ENCODE measurements at regions not wholly inside any gene's neighbourhood (a gene's known extent, or its start where the extent isn't known, plus 50 kb on each side); places are given as distances from the start of the nearest gene placed in this dataset.
"Not testable (repeated sequence)": the region's sequence is repeated elsewhere in the genome, so short reads cannot be mapped to it uniquely, and the experiment has no call there.

DNA sequence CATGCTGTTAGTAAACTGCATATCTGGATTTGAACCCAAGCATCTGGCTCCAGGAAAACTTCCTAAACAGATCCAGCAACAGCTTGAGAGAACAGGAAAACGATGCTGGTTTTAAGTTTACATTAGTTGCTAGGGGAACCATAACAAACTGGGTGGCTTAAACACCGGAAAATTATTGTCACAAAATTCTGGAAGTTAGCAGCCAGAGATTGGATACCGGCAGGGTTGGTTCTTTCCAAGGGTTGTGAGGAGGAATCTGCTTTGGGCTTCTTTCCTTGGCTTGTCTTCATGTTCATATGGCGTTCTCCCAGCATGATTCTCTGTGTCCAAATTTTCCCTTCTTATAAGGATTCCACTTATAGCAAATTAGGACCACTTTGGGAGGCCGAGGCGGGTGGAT lies 276.9 kb upstream of the TOM1L1 start:
- Histone ChIP-seq H3K27ac (no peak overlapping the region), H3K4me3 (ENCODE audit: low read depth, low read length) (no peak overlapping the region), H3K9me3 (ENCODE audit: severe bottlenecking) (no peaks in the 10 kb centered on the region), H3K36me3 (no peaks in the 10 kb centered on the region), H3K27me3 (ENCODE audit: insufficient read depth, low read depth, severe bottlenecking) (no peaks in the 10 kb centered on the region)
- TF ChIP-seq, protein P1, sequence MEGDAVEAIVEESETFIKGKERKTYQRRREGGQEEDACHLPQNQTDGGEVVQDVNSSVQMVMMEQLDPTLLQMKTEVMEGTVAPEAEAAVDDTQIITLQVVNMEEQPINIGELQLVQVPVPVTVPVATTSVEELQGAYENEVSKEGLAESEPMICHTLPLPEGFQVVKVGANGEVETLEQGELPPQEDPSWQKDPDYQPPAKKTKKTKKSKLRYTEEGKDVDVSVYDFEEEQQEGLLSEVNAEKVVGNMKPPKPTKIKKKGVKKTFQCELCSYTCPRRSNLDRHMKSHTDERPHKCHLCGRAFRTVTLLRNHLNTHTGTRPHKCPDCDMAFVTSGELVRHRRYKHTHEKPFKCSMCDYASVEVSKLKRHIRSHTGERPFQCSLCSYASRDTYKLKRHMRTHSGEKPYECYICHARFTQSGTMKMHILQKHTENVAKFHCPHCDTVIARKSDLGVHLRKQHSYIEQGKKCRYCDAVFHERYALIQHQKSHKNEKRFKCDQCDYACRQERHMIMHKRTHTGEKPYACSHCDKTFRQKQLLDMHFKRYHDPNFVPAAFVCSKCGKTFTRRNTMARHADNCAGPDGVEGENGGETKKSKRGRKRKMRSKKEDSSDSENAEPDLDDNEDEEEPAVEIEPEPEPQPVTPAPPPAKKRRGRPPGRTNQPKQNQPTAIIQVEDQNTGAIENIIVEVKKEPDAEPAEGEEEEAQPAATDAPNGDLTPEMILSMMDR (IDR thresholded peaks at IDR 0.05; ENCODE audit: low read depth, low read length) = no peak
- DNase-seq = no peak

DNA sequence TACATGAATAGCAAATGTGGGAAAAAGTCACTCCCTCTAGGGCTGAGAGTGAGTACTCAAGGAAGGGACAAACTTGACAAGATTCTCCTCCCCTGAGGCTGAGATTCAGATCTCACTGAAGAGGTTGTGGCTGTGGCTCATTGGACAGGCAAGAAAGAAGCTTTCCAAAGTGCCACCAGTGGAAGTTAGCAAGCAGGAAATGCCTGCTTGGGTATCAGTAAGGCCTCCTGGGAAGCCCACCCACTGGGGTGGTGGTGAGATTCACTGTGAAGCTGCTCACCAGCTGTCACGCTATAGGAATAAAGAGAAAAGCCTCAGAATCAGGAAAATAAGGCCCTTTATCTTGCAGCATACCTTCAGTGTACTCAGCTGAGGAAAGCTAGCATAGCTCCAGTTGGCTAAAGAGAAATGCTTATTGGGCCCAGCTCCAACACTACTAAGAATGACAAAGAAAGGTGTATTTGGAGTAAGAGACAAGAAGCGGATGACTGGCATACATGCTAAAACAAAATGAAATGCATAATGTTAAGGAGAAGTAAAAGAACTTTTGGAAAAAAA lies 274.4 kb upstream of the TOM1L1 start:
- no peaks in the 10 kb centered on the region for H3K36me3 ChIP-seq
- no peak overlapping the region for H3K4me3 ChIP-seq (ENCODE audit: low read depth, low read length)
- no peak overlapping the region for H3K27ac ChIP-seq
- DNase-seq = no peak
- no peaks in the 10 kb centered on the region for H3K27me3 ChIP-seq (ENCODE audit: insufficient read depth, low read depth, severe bottlenecking)
- TF ChIP-seq, protein P1 (IDR thresholded peaks at IDR 0.05; ENCODE audit: low read depth, low read length) = no peak
- no peaks in the 10 kb centered on the region for H3K9me3 ChIP-seq (ENCODE audit: severe bottlenecking)

DNA sequence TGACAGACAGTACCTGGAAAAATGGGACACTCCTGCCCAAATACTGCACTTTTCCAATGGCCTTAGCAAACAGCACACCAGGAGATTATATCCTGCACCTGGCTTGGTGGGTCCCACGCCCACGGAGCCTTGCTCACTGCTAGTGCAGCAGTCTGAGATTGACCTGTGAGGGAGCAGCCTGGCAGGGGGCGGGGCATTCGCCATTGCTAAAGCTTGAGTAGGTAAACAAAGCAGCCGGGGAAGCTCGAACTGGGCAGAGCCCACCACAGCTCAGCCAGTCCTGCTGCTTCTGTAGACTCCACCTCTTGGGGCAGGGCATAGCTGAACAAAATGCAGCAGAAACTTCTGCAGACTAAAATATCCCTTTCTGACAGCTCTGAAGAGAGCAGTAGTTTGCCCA lies 261.2 kb upstream of the TOM1L1 start:
- H3K9me3 ChIP-seq (ENCODE audit: severe bottlenecking); H3K4me3 ChIP-seq (ENCODE audit: low read depth, low read length); H3K27ac ChIP-seq: not testable (repeated sequence)

DNA sequence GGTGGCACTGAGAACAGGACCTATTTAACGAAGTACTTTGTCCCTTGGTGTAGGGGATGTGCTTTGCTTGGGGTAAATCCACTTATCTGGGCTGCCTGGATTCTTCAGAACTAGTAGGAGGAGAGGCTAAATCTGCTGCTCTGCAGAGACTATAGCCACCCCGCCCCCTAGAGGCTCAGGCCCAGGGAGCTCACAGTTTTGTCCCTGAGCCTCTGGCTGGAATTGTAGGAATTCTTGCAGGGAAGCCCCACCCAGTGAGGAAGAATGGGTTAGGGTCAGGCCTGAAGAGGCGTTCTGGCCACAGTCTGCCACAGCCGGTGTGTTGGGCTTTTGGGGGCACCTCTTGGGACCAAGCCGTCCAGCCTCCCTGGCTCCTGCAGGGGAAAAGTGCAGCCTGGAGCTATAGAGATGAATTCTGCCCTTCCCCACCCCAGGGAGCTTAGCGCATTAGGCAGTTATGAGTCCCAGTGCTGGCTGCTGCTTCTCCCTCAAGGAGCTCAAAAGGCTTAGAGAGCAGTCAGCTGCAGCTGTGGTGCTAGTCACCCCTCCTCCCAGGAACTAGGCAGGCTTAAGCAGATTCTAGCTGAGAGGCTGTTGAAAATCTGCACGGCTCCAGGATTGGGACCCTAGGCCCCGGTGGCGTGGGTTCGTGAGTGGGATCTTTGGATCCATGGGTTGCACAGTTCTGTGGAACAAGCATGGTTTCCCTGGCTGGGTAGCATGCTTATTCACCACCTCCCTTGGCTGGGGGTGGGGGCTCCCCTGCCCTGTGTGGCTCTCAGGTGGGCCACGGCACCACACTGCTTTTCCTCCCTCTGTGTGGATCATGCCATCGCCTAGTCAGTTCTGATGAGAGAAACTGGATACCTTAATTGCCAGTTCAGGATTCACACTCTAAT lies 237.4 kb upstream of the TOM1L1 start:
- no peaks in the 10 kb centered on the region for H3K27me3 ChIP-seq (ENCODE audit: insufficient read depth, low read depth, severe bottlenecking)
- TF ChIP-seq, protein P1 (IDR thresholded peaks at IDR 0.05; ENCODE audit: low read depth, low read length) = peak; percentile 63
- DNase-seq = peak; percentile 96
- H3K27ac ChIP-seq = peak overlapping the region; percentile 74
- peak overlapping the region; percentile 35 for H3K4me3 ChIP-seq (ENCODE audit: low read depth, low read length)
- no peaks in the 10 kb centered on the region for H3K36me3 ChIP-seq
- H3K9me3 ChIP-seq (ENCODE audit: severe bottlenecking) = no peaks in the 10 kb centered on the region

More for the DNA sequence above, 261.2 kb upstream of the TOM1L1 start:
- not testable (repeated sequence) for DNase-seq; H3K36me3 ChIP-seq; H3K27me3 ChIP-seq (ENCODE audit: insufficient read depth, low read depth, severe bottlenecking)

- H3K27ac ChIP-seq = no peak overlapping the region
- H3K4me3 ChIP-seq (ENCODE audit: low read depth, low read length) = no peak overlapping the region
- TF ChIP-seq, protein P1 (IDR thresholded peaks at IDR 0.05; ENCODE audit: low read depth, low read length) = no peak
- no peaks in the 10 kb centered on the region for H3K9me3 ChIP-seq (ENCODE audit: severe bottlenecking)
- no peaks in the 10 kb centered on the region for H3K27me3 ChIP-seq (ENCODE audit: insufficient read depth, low read depth, severe bottlenecking)
- H3K36me3 ChIP-seq = no peaks in the 10 kb centered on the region
- DNase-seq = no peak
These were observed 234.1 kb upstream of the TOM1L1 start for GRCh38 chr17:54666559-54666958.

GRCh38 chr17:54678158-54678557 lies 222.5 kb upstream of the TOM1L1 start:
- TF ChIP-seq, protein P1 (IDR thresholded peaks at IDR 0.05; ENCODE audit: low read depth, low read length) = no peak

More at GRCh38 chr17:54678158-54678557, 222.5 kb upstream of the TOM1L1 start:
- H3K9me3 ChIP-seq (ENCODE audit: severe bottlenecking) = no peaks in the 10 kb centered on the region
- H3K27me3 ChIP-seq (ENCODE audit: insufficient read depth, low read depth, severe bottlenecking) = no peaks in the 10 kb centered on the region
- no peak overlapping the region for H3K27ac ChIP-seq
- no peaks in the 10 kb centered on the region for H3K36me3 ChIP-seq
- H3K4me3 ChIP-seq (ENCODE audit: low read depth, low read length) = no peak overlapping the region
- no peak for DNase-seq
